ENCODE measurements at regions not wholly inside any gene's neighbourhood (a gene's known extent, or its start where the extent isn't known, plus 50 kb on each side); places are given as distances from the start of the nearest gene placed in this dataset.

DNA sequence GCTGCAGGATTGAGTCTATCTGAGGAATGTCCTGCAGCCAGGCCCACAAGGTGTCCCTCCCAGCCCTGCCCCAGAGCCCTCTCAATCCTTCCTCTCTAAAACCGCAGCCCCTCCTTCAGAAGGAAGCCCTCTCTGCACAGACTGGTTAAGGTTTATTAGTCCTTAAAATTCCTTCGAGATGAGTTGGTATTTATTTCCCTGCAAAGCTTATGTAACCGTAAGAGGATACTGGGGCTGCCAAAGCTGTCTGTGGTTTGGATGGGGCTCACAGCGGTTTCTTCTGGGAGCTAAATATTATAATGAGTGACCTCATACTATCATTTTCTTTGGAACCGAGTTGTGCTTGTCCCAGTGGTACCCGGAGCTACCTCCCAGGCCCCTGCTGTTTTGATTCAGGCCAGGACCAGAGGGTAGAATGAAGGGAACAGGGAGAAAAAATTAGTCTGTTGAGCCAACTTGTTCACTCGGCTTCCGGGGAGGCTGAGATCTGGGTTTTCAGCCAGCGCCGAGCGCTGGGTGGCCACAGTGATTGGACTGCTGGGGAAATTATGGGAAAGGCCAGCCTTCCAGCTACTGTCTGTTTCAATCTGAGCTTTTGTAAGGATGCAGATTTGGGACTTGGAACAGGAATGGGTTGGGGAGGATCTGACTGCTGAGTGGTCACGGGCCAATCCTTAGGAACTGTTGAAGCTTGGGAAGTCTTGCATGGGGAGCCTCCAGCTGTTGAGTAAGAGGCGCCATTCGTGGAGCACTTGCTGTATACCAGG is 107.5 kb downstream of the NDFIP1 start:
- TF ChIP-seq, protein P1, sequence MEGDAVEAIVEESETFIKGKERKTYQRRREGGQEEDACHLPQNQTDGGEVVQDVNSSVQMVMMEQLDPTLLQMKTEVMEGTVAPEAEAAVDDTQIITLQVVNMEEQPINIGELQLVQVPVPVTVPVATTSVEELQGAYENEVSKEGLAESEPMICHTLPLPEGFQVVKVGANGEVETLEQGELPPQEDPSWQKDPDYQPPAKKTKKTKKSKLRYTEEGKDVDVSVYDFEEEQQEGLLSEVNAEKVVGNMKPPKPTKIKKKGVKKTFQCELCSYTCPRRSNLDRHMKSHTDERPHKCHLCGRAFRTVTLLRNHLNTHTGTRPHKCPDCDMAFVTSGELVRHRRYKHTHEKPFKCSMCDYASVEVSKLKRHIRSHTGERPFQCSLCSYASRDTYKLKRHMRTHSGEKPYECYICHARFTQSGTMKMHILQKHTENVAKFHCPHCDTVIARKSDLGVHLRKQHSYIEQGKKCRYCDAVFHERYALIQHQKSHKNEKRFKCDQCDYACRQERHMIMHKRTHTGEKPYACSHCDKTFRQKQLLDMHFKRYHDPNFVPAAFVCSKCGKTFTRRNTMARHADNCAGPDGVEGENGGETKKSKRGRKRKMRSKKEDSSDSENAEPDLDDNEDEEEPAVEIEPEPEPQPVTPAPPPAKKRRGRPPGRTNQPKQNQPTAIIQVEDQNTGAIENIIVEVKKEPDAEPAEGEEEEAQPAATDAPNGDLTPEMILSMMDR (conservative IDR thresholded peaks at IDR 0.05; ENCODE audit: low read depth in 2 of 2) = no peak
- no peak for TF ChIP-seq ZNF331 (CRISPR knock-in tag; IDR thresholded peaks at IDR 0.05; ENCODE audit: low read depth)
- TF ChIP-seq, protein P2, sequence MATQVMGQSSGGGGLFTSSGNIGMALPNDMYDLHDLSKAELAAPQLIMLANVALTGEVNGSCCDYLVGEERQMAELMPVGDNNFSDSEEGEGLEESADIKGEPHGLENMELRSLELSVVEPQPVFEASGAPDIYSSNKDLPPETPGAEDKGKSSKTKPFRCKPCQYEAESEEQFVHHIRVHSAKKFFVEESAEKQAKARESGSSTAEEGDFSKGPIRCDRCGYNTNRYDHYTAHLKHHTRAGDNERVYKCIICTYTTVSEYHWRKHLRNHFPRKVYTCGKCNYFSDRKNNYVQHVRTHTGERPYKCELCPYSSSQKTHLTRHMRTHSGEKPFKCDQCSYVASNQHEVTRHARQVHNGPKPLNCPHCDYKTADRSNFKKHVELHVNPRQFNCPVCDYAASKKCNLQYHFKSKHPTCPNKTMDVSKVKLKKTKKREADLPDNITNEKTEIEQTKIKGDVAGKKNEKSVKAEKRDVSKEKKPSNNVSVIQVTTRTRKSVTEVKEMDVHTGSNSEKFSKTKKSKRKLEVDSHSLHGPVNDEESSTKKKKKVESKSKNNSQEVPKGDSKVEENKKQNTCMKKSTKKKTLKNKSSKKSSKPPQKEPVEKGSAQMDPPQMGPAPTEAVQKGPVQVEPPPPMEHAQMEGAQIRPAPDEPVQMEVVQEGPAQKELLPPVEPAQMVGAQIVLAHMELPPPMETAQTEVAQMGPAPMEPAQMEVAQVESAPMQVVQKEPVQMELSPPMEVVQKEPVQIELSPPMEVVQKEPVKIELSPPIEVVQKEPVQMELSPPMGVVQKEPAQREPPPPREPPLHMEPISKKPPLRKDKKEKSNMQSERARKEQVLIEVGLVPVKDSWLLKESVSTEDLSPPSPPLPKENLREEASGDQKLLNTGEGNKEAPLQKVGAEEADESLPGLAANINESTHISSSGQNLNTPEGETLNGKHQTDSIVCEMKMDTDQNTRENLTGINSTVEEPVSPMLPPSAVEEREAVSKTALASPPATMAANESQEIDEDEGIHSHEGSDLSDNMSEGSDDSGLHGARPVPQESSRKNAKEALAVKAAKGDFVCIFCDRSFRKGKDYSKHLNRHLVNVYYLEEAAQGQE (IDR thresholded peaks at IDR 0.05; ENCODE audit: unreplicated experiment) = no peak

Measured in GM23338 (cell line).